ENCODE measurements at regions not wholly inside any gene's neighbourhood (a gene's known extent, or its start where the extent isn't known, plus 50 kb on each side); places are given as distances from the start of the nearest gene placed in this dataset.

GRCh38 chr14:85224241-85224640 lies 305.7 kb upstream of the FLRT2 start:
- DNase-seq, result no peak

GRCh38 chr14:85233756-85234155 lies 296.2 kb upstream of the FLRT2 start:
- no peak for DNase-seq

DNA sequence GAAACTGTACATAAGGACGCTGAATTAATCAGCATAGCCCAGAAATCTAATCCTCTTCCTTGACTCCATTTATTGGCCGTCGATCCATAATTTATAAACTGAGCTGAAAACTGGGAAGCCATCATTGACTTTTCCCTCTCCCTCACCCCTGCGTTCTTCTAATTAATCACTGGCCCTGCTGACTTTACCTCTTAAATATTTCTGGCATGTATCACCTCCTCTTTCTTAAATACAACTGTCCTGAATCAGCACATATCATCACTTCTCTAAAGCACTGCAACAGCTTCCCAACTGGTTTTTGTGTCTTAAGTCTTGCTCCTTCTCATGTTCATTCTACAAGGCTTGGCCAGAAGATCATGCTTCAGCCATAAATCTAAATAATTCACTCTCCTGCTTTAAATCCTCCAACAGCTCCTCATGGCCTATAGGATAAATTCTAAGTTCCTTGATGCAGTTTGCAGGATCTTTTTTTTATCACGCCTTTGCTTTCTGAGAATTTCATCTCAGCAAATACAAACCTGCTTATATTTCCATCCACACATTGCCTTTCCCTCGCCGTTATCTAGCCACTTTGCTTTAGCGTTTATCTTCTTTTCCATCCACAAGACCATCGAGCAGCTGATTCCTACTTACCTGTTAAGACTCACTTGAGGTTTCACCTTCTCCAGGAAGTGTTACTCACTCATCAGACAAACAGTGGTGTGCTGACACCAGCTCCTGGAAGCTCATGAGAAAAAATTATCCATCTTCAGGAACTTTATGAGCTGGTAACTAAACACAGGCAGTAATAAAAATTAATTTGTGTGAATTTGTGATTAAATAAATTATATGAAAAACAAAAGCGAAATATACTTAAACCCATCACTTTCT lies 295.6 kb upstream of the FLRT2 start:
- DNase-seq, result no peak

DNA sequence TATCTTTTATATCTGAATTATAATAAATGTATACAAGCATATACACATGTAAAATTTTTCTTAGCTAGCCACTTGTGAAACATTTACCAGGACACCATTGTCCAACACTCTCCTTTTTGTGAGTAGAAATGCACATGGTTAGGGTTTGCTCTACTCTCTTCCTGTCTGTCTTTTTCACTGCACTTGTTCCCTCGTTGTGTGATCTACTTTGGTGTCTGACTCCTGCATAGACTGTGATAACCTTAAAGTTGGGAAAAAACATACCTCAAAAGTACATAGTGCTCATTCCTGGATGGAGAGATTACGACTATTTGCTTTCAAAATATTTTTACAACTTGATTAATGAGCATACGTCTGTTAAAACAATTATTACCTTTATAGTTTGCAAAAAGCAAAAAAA lies 294.1 kb upstream of the FLRT2 start:
- DNase-seq, result no peak

DNA sequence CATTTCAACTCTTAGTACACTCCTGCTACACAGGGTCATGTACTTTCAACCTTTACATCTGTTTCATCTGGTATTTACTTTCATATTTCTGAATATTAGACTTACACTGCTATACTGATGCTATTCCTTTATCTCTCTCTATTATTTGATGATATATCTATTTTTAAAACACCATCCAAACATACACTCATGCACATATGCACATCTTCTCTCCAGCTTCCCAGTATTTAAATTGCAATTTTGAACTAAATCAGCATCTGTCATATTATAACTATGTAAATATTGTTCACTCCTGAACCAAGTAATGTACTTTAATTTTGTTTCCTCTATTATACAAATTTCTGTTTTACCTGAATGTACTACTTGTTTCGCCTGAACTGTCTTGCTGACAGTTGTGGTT lies 293.6 kb upstream of the FLRT2 start:
- DNase-seq, result no peak

DNA sequence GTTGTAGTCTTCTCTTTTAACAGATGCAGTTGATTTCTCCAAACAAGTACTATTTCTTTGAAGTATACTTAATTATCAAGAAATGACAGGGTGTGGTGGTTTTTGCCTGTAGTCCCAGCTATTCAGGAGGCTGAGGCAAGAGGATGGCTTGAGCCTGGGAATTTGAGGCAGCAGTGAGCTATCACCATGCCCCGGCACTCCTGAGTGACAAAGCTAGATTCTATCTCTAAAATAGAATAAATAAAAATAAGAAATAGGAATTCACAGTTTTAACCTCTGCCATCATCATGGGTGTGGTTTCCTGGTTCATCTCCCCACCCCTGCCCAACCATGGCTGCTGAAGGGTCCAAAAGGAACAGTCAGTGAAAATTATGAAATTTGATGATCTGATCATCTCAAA lies 290.2 kb upstream of the FLRT2 start:
- no peak for DNase-seq

- no peak for DNase-seq
Measured at GRCh38 chr14:85241022-85241855, 288.7 kb upstream of the FLRT2 start.

DNA sequence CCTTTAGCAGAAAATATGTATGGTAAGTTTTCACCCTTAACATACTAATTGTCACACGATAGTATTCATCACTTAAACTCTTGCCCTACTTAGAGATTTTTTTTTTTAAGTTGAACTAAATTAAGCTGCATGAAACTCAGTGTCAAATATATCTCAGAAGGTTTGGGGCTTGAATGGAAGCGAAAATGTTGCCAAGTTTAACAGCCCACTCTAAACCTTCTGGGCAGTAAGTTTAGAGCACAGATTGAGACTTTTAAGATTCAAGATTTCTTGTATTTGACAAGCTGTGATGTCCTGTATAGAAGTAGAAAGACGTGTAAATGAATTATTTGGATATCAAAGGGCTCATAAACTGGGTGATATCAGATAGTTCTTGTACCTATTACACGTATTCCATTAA lies 287.3 kb upstream of the FLRT2 start:
- DNase-seq, result no peak

DNA sequence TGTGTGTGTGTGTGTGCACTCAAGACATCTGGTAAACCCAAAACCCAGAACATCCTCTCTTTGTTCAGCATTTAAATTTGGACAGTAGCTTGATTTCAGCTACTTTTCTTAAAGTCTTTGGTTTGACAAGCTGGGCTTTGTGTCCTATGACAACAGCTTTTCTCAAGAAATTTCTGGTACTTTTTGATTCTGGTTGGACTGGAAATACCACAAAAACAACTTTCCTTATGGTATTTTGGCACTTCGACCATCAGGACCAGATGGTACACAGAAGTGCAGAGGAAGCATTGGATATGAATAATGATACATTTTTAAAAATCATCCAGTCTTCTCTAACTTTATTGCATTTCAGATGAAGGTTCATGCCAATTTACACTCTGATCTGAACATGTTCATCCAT lies 286.6 kb upstream of the FLRT2 start:
- DNase-seq, result no peak

- no peak for DNase-seq
Measured at GRCh38 chr14:85247071-85247470, 282.9 kb upstream of the FLRT2 start.

- no peak for DNase-seq
Measured at GRCh38 chr14:85248881-85249635, 280.9 kb upstream of the FLRT2 start.

- no peak for DNase-seq
Measured at GRCh38 chr14:85250414-85251189, 279.3 kb upstream of the FLRT2 start.

DNA sequence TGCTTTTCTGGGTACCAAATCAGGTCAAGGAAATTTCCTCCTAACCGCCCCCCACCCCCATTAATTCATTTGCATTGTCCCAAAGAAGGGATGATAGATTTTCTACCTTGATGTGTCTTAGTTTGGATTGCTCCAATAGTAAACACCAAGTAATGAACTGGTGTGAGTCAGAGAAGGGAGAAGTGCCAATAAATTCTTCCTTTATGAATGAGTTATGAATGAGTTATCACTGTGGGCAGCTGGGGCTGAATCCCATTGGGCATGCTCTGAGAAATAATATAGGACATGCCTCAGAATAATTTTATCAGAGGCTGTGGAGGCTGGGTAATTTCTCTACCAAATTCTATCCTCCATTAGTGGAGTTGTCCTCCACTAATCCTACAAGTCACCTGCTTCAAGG lies 277.9 kb upstream of the FLRT2 start:
- no peak for DNase-seq

- DNase-seq, result no peak
Measured at GRCh38 chr14:85254711-85255110, 275.2 kb upstream of the FLRT2 start.

DNA sequence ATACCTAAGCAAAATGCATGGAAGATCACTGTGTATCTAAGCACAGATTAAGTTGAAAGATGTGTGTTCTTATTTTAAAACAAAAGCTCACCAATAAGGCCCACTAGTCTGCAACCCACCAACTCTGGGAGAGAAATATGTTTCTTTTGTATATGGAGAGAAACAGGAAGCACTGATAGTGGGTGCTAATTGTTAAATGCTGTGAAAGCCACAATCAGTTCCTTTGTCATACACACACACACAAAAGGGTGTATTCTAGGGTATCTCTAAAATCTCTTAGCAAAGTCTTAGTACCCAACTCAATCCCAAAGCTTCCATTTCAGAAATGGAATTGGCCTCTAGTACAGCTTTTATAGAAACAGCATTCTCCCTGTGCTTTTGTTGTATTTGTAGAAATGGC lies 272.7 kb upstream of the FLRT2 start:
- no peak for DNase-seq

- no peak for DNase-seq
Measured at GRCh38 chr14:85263916-85264675, 265.8 kb upstream of the FLRT2 start.

DNA sequence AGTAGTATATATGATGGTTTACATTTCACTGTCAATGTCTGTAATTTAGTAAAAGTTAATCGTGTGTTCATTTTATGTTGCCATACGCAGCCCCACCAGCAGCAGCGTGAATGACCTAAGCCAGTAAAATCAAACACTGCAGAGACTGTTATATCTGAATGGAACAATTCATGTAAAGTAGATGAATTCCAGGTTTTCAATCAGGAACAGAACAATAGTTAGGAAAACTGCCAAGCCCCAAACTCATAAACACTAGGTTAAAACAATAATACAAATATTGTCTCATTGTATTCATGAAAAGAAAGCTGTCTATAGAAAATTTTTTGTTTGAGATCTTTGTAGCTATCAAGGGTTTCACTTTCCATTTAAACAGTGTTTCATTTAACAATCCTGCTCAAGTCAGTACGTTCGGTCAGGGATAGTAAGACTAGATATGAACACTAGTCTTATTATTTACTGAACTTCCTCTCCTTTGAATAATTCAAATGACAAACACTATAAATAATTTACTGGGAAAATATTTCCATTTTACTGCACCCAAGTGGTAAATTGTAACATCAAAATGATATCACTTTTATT lies 256.8 kb upstream of the FLRT2 start:
- DNase-seq, result no peak

DNA sequence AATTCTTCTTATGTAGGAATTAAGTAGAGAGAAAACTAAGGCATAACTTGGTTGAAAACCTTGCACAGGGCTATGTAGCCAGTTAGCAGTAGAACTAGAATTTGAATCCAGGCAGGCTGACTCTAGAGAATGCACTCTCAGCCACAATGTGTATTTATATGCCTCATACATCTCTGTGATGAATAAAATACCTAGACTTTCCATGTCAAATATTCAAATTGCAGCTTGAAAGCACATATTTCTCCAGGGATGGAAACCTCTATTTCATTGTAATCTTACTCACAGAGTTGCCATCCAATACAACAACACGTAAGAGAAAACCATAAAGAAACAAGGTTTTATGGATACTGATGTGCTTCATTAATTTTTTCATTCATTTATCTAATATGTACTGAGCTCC lies 256.0 kb upstream of the FLRT2 start:
- no peak for DNase-seq

- DNase-seq, result no peak
Measured at GRCh38 chr14:85276161-85276978, 253.6 kb upstream of the FLRT2 start.

DNA sequence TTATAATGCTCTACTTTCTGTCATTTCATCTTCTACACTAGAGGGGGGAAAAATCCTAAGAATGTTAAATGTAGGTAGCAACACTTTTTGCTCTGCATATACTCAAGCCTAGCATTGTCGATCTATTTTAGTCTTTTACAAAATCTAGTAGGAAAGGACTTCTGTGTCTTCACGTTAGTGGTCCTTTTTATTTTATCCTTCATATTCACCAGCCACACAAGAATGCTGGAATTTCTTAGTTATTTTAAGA lies 253.0 kb upstream of the FLRT2 start:
- DNase-seq, result no peak

GRCh38 chr14:85279407-85279806 lies 250.5 kb upstream of the FLRT2 start:
- DNase-seq, result no peak
